ENCODE measurements at regions not wholly inside any gene's neighbourhood (a gene's known extent, or its start where the extent isn't known, plus 50 kb on each side); places are given as distances from the start of the nearest gene placed in this dataset.

GRCh38 chr5:154529282-154529681 lies 51.3 kb upstream of the HAND1 start:
- ChIA-PET CTCF (no interaction called here), POLR2A (no interaction called here)

GRCh38 chr5:154528005-154528594 lies 50.1 kb upstream of the HAND1 start:
- POLR2A ChIA-PET, result no interaction called here
- CTCF ChIA-PET, result no interaction called here

All from activated CD8-positive, alpha-beta memory T cell treated with anti-CD3 and anti-CD28 coated beads for 36 hours (primary cell).